ENCODE measurements at regions not wholly inside any gene's neighbourhood (a gene's known extent, or its start where the extent isn't known, plus 50 kb on each side); places are given as distances from the start of the nearest gene placed in this dataset.

DNA sequence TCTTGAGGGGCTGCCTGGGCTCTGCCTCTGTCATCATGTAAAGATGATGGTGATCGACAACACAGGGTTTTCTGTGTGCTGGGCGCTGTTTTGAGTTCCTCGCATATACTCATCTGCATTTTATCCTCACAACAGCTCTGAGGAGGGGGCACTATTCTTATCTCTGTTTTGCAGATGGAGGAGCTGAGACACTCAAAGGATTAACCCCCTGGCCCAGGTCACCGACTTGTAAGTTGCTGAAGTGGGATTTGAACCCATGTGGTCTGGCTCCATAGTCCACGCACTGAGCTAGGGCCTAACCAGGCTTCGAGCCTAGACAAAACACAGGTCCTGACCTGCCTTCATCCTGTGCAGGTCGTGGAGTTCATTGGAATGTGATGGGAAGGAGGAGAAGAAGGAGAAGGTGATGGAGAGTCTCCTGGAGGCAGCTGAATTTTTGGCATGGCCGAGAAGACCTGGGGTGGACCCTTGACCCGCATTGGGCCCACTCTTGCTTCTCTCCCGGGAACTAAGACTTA lies 140.0 kb downstream of the ASCL4 start:
- Mint-ChIP-seq H3K36me3 (no peaks in the 10 kb centered on the region), H3K27ac (no peak overlapping the region), H3K9me3 (no peaks in the 10 kb centered on the region), H3K27me3 (peaks cover 43% of the 10 kb centered on the region), H3K4me1 (peaks cover 3% of the 10 kb centered on the region), H3K4me3 (no peak overlapping the region)
- no peak for DNase-seq
- CTCF ChIA-PET = no interaction called here

DNA sequence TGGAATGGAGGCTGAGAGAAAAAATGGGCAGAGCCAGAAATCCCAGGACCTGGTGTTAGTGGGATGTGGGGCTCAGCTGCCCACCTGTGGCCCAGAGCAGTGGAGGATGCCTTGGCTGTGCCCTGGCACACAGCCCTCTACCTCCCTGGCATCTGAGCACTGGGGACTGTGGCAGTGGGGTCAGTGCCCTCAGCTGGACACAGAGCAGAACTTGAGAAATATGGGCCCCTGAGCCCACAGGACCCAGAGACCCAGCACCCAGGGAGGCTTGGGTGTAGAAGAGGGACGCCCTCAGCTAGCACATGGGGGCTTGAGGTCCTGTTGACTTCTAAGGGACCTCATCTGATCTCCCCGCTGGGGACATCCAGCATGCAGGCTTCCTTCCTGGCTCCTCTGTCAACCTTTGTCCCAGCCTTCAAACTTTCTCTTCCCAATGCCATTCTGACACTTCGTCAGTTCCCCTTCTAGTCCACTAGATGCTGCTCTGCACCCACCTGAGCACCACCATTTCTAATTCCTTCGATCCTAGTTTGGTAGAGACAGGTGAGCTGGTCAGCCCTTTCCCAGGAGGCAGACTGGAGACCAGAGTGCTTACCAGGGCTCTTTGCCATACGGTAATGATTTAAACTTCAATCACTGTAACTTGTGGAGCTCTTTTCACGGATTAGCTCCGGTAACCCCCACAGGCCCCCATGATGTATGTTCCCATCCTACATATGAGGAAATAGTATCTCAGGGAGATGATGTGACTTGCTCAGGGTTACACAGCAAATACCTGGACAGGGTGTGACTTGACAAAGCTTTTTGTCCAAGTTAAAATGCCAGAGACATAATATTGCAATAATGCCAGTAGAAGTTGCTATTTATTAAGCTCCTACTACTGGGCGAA lies 143.7 kb downstream of the ASCL4 start:
- no peaks in the 10 kb centered on the region for H3K9me3 Mint-ChIP-seq
- no peak overlapping the region for H3K27ac Mint-ChIP-seq

DNA sequence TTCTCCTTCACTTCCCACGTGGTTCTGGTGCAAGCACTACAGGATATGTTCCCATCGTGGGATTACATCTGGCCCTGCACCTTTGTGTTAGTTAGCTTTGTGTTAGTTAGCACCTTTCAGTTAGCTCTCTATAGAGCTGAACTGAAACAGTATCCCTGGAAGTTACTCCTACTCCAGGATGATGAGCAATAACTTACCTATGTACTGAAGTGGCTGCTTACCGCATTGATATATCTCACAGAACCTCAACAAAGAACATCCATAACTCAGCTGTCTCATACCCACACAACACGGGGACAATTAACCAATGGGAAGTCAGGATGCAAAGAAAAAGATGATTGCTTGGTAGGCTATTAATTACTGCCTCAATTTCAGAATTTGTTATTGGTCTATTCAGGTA lies 146.6 kb downstream of the ASCL4 start:
- Mint-ChIP-seq H3K27me3 (peaks cover 18% of the 10 kb centered on the region), H3K4me3 (no peak overlapping the region), H3K36me3 (no peaks in the 10 kb centered on the region), H3K27ac (no peak overlapping the region), H3K9me3 (no peaks in the 10 kb centered on the region), H3K4me1 (no peaks in the 10 kb centered on the region)
- CTCF ChIA-PET = no interaction called here
- no peak for DNase-seq

More for the DNA sequence above, 143.7 kb downstream of the ASCL4 start:
- DNase-seq = no peak
- CTCF ChIA-PET = interaction anchor here (0.8 to 1.7 kb wide), 4 partner anchors 10 to 594 kb away, joined by 3 to 7 read pairs (median 4); no protein-coding TSS in a partner anchor
- Mint-ChIP-seq H3K27me3 (peaks cover 27% of the 10 kb centered on the region), H3K4me1 (no peaks in the 10 kb centered on the region), H3K4me3 (no peak overlapping the region), H3K36me3 (no peaks in the 10 kb centered on the region)

DNA sequence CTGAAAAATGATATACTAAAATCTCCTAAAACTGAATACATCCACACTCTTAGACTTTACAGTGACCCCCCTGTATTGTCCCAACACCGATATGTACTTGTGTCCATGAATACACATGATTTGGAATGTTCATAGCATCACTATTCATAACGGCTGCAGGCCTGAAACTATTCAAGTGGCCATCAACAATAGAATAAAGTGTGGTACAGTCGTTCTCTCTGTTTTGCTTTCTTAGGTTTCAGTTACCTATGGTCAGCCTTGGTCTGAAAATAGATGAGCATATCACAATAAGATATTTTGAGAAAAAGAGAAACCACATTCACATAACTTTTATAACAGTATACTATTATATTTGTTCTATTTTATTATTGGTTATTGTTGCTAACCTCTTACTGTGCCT lies 150.6 kb downstream of the ASCL4 start:
- Mint-ChIP-seq H3K4me1 (no peaks in the 10 kb centered on the region), H3K27me3 (peaks cover 13% of the 10 kb centered on the region), H3K9me3 (no peaks in the 10 kb centered on the region), H3K4me3 (no peak overlapping the region), H3K27ac (no peak overlapping the region), H3K36me3 (no peaks in the 10 kb centered on the region)
- CTCF ChIA-PET = no interaction called here
- DNase-seq = no peak

DNA sequence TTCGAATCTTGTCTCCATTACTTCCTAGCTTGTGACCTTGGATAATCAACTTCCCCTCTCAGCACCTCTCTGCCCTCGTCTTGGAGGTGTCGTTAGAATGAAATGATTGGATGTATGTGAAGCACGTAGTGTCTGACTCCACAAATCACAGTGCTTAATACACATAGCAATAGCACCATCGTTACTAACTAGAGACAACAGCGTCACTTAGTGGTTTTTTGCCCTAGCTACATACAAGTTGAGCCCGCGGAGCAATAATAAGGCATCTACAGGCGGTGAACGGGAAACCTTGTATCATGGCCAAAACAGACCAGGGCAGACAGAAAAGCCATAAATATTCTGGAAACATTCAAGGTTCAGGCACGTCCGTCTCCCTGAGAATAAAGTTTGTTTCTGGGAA lies 154.9 kb downstream of the ASCL4 start:
- H3K27ac Mint-ChIP-seq = no peak overlapping the region
- H3K36me3 Mint-ChIP-seq = no peaks in the 10 kb centered on the region
- no peaks in the 10 kb centered on the region for H3K4me1 Mint-ChIP-seq
- CTCF ChIA-PET = interaction anchor here (0.6 to 1.5 kb wide), 4 partner anchors 17 to 797 kb away, joined by 3 to 5 read pairs (median 4); no protein-coding TSS in a partner anchor
- no peak for DNase-seq
- H3K27me3 Mint-ChIP-seq = peaks cover 16% of the 10 kb centered on the region
- H3K4me3 Mint-ChIP-seq = no peak overlapping the region
- no peaks in the 10 kb centered on the region for H3K9me3 Mint-ChIP-seq

DNA sequence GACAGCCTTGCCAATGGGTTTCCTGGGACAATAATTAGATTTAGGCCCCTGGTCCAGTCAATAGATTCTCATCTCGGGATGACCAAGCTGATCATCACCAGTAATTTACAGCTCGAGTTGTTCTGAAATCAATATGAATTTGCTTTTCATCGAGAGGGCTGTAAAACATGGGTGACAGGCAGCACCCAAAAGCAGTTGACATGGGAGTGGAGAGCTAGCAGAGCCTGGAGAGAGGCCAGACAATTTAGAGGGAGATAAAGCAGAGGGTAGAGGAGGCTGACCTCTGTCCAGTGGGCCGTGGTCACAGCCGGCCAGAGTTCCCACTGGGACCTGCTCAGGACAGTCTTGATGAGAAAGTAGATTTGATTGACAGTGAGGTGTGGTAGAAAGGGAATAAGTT lies 157.3 kb downstream of the ASCL4 start:
- Mint-ChIP-seq H3K4me1 (no peaks in the 10 kb centered on the region), H3K27ac (no peak overlapping the region)

DNA sequence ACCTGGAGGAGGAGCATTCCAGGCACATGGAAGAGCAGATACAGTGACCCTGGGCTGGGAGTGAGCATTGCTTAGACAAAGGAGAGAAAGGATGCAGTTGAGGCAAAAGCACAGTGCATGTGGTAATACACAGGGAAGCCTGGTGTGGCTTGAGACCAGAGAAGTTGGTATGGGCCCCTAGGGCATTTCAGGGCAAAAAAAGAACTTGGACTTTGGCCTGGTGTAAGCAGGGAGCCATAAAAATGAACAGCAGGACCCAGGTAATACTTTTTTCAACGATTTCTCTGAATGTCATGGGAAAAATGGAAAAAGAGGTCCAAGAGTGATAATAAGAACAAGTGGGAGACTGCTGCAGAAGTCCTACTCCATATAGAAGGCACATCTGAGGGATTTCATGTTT lies 163.9 kb downstream of the ASCL4 start:
- DNase-seq = no peak
- no peaks in the 10 kb centered on the region for H3K36me3 Mint-ChIP-seq
- CTCF ChIA-PET = no interaction called here
- no peaks in the 10 kb centered on the region for H3K4me1 Mint-ChIP-seq
- no peak overlapping the region for H3K4me3 Mint-ChIP-seq
- H3K27ac Mint-ChIP-seq = no peak overlapping the region
- no peaks in the 10 kb centered on the region for H3K27me3 Mint-ChIP-seq
- H3K9me3 Mint-ChIP-seq = no peaks in the 10 kb centered on the region

More for the DNA sequence above, 157.3 kb downstream of the ASCL4 start:
- Mint-ChIP-seq H3K36me3 (no peaks in the 10 kb centered on the region), H3K4me3 (no peak overlapping the region), H3K27me3 (peaks cover 16% of the 10 kb centered on the region), H3K9me3 (no peaks in the 10 kb centered on the region)
- no peak for DNase-seq
- CTCF ChIA-PET = interaction anchor here (1.1 kb wide), 1 partner anchor 13 kb away, joined by 4 read pairs; no protein-coding TSS in a partner anchor

DNA sequence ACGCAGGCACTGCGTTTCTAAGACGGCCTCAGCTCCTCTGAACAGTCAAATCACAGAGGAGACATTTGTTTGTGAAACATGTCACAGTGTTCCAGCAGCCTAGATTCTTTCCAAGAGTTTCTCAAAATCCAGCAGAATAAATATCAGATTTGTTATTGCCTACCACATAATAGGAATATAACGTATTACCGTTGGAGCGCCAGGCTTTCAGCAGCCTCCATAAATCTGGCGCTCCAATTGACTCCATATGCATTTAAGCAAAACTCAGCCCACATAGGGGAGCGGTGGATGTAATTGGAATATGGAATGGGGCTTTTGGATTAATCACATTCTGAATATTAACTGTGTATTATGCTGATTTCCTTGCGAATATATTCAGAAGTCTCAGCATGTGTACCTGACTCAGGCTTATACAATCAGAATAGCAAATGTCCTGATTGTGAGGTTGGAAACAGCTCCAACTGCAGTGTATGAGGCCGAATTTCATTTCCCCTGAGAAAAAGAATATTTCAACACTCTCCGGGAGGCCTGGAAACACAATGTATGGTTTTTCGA lies 174.0 kb downstream of the ASCL4 start:
- DNase-seq = no peak
- H3K27me3 Mint-ChIP-seq = no peaks in the 10 kb centered on the region
- CTCF ChIA-PET = no interaction called here
- H3K4me3 Mint-ChIP-seq = no peak overlapping the region
- H3K4me1 Mint-ChIP-seq = no peaks in the 10 kb centered on the region
- H3K9me3 Mint-ChIP-seq = no peaks in the 10 kb centered on the region
- H3K27ac Mint-ChIP-seq = no peak overlapping the region
- no peaks in the 10 kb centered on the region for H3K36me3 Mint-ChIP-seq

DNA sequence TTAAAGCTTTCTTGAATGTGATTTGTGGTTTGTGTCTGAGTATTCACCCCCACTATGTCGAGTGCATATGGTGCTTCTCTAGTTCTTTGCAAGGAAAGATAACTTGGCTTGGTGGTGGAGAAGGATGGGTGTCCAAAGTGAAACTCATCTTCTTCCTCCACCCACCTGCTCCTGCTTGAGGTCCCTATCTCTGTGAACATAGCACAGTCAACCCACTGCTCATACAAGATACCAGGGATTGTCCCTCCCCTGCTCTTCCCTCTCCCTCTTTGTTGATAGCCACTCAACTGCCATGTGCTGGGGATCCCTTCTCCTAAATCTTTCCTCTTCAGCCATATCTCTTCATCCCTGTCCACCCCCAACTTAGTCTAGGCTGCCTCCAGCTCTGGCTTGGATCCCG lies 176.5 kb downstream of the ASCL4 start:
- DNase-seq = no peak
- CTCF ChIA-PET = no interaction called here
- no peak overlapping the region for H3K27ac Mint-ChIP-seq
- H3K9me3 Mint-ChIP-seq = no peaks in the 10 kb centered on the region
- H3K27me3 Mint-ChIP-seq = no peaks in the 10 kb centered on the region
- H3K4me3 Mint-ChIP-seq = no peak overlapping the region
- H3K4me1 Mint-ChIP-seq = no peaks in the 10 kb centered on the region
- no peaks in the 10 kb centered on the region for H3K36me3 Mint-ChIP-seq

DNA sequence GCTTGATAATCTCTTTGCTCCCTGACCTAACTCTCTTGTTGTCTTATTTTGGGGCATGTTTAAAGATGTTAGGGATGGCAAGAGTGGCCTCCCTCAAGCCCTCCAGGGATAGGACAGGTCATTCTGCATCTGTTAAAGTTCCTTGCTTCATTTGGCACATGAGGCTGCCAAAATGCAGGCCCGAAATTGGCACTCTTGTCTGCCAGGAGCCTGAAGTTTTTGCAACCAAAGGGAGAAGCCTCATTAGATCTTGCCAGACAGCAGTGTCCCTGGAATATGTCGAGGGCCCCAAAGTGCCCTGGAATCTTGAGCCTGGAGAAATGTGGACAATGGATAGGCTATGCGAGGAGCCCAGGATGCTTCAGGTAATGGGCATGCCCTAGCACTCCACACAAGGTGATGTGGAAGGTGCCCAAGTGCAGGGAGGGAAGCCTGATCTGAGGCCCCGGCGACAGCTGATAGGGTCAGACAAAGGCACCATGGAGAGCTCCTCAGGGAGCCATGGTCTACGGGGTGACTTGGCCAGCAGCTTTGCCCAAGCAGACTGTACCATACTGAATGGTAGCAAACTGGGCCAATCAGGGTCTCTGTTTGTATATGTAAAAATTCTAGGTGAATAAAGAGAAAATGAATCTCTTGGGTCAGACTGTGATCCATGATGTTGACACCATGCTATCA lies 173.0 kb upstream of the WSCD2 start:
- no peak for DNase-seq
- Mint-ChIP-seq H3K4me3 (no peak overlapping the region), H3K36me3 (no peaks in the 10 kb centered on the region), H3K27me3 (peaks cover 6% of the 10 kb centered on the region), H3K4me1 (no peaks in the 10 kb centered on the region), H3K9me3 (no peaks in the 10 kb centered on the region), H3K27ac (no peak overlapping the region)
- CTCF ChIA-PET = no interaction called here

DNA sequence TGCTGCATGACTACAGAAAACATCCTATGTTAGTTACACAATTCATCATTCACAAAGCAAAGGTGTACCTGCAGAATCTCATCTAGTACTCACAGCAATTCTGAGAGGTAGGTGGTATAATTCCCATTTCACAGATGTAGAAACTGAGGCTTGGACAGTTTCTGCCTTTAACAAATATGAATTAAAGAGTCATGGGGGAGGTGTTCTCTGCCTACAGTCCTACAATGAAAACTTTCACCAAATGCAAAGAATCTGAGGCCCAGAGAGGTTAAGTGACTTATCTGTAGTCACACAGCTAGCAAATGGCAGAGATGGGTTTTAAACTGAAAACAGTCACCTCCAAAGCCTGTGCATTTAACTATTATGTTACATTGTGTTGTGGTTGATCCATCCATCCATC lies 171.6 kb upstream of the WSCD2 start:
- DNase-seq = no peak
- CTCF ChIA-PET = no interaction called here
- no peak overlapping the region for H3K27ac Mint-ChIP-seq
- H3K27me3 Mint-ChIP-seq = peaks cover 6% of the 10 kb centered on the region
- no peaks in the 10 kb centered on the region for H3K36me3 Mint-ChIP-seq
- no peaks in the 10 kb centered on the region for H3K4me1 Mint-ChIP-seq
- H3K4me3 Mint-ChIP-seq = no peak overlapping the region
- H3K9me3 Mint-ChIP-seq = no peaks in the 10 kb centered on the region

DNA sequence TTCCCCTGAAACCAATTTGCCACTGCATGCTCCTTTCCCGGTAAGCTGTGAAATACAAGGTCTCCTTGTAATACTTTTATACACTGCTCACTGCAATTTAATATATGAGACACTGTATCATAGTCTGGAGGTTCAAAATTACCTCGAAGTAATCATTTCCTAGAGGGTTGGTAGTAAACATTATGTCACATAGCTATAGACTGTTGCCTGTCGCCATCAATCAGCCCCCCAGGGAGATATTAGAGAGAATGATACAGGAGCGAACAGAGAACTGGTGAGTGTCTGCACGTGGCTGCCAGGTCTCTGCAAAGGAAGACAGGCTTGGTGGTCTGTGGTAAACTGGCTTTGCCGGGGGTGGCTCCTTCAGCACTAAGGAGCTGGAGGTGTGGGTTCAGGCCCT lies 165.5 kb upstream of the WSCD2 start:
- Mint-ChIP-seq H3K4me1 (no peaks in the 10 kb centered on the region), H3K27ac (no peak overlapping the region), H3K36me3 (no peaks in the 10 kb centered on the region), H3K9me3 (no peaks in the 10 kb centered on the region), H3K4me3 (no peak overlapping the region), H3K27me3 (no peaks in the 10 kb centered on the region)
- CTCF ChIA-PET = no interaction called here
- DNase-seq = no peak

DNA sequence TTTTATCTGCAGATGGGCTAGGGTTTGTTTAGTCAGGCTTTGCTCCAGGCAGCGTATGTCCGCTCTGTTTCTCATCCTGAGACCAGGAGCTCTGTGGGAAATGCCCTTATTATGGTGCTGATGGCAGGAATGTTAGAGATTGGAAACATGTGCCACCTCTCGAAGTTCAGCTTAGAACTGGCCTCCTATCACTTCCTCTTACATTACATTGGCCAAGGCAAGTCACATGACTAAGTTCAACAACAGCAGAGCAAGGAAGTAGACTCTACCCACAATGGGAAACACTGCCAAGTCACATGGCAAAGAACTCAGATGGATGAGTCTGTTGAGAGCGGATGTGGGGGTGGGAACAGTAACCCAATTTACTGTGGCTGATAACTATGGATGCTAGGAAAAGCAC lies 161.9 kb upstream of the WSCD2 start:
- Mint-ChIP-seq H3K4me1 (no peaks in the 10 kb centered on the region), H3K4me3 (no peak overlapping the region), H3K27ac (no peak overlapping the region), H3K27me3 (no peaks in the 10 kb centered on the region), H3K36me3 (no peaks in the 10 kb centered on the region), H3K9me3 (no peaks in the 10 kb centered on the region)
- CTCF ChIA-PET = no interaction called here
- DNase-seq = no peak

DNA sequence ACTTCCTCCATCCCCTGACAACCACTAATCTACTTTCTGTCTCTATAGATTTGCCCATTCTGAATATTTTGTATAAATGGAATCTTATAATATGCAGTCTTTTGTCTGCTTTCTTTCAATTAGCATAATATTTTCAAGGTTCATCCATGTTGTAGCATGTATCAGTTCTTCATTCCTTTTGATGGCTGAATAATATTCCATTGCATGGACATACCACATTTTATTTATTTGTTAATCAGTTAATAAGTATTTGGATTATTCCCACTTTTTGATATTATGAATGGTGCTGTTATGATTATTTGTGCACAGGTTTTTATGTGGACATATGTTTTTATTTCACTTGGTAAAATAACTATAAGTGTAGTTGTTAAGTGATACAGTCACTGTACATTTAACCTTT lies 155.1 kb upstream of the WSCD2 start:
- no peaks in the 10 kb centered on the region for H3K27me3 Mint-ChIP-seq
- no peak overlapping the region for H3K27ac Mint-ChIP-seq
- no peaks in the 10 kb centered on the region for H3K36me3 Mint-ChIP-seq
- CTCF ChIA-PET = interaction anchor here (0.8 kb wide), 1 partner anchor 9 kb away, joined by 3 read pairs; no protein-coding TSS in a partner anchor
- no peaks in the 10 kb centered on the region for H3K9me3 Mint-ChIP-seq
- no peak for DNase-seq
- no peak overlapping the region for H3K4me3 Mint-ChIP-seq
- no peaks in the 10 kb centered on the region for H3K4me1 Mint-ChIP-seq

Measured in activated naive CD4-positive, alpha-beta T cell treated with anti-CD3 and anti-CD28 coated beads, Interleukin-2, amount 10 ng/mL, durations not matched to agents 7 days and 5 days (primary cell).